Activated naive CD4-positive, alpha-beta T cell treated with Interleukin-2 at 50 U/mL for 16 hours (primary cell): ENCODE measurements at regions not wholly inside any gene's neighbourhood (a gene's known extent, or its start where the extent isn't known, plus 50 kb on each side); places are given as distances from the start of the nearest gene placed in this dataset.
A peak's percentile ranks its signal among the peaks of the same experiment; 100 is the strongest.

Source experiments
- DNase-seq: peaks from one replicate; pipeline ENCODE4 v3.0.0-alpha.2; 2020

GRCh38 chr13:109644069-109644750 is 142.2 kb downstream of the IRS2 start:
- no peak for DNase-seq

- DNase-seq = no peak
Observed at GRCh38 chr13:109642358-109642757, 144.0 kb downstream of the IRS2 start.

GRCh38 chr13:109636736-109637135 is 149.6 kb downstream of the IRS2 start:
- DNase-seq = no peak

- no peak for DNase-seq
Observed at GRCh38 chr13:109631069-109631468, 155.3 kb downstream of the IRS2 start.

- DNase-seq = no peak
Observed at GRCh38 chr13:109630271-109630670, 156.1 kb downstream of the IRS2 start.

- no peak for DNase-seq
Observed at GRCh38 chr13:109629737-109630136, 156.6 kb downstream of the IRS2 start.

GRCh38 chr13:109628251-109628699 is 158.1 kb downstream of the IRS2 start:
- DNase-seq = no peak

GRCh38 chr13:109627649-109628048 is 158.7 kb downstream of the IRS2 start:
- no peak for DNase-seq

GRCh38 chr13:109626386-109627171 is 159.8 kb downstream of the IRS2 start:
- DNase-seq = no peak

- no peak for DNase-seq
Observed at GRCh38 chr13:109625156-109625555, 161.2 kb downstream of the IRS2 start.

GRCh38 chr13:109622006-109622405 is 164.4 kb downstream of the IRS2 start:
- no peak for DNase-seq

GRCh38 chr13:109615721-109616420 is 170.5 kb downstream of the IRS2 start:
- DNase-seq = no peak

GRCh38 chr13:109611912-109612691 is 174.3 kb downstream of the IRS2 start:
- DNase-seq = no peak

- DNase-seq = peak; percentile 14
Observed at GRCh38 chr13:109610517-109610916, 175.9 kb downstream of the IRS2 start.

GRCh38 chr13:109608503-109608902 is 177.9 kb downstream of the IRS2 start:
- no peak for DNase-seq

GRCh38 chr13:109608059-109608458 is 178.3 kb downstream of the IRS2 start:
- DNase-seq = no peak

GRCh38 chr13:109606520-109606919 is 179.9 kb downstream of the IRS2 start:
- no peak for DNase-seq

GRCh38 chr13:109605846-109606245 is 180.5 kb downstream of the IRS2 start:
- DNase-seq = no peak

- DNase-seq = no peak
Observed at GRCh38 chr13:109604894-109605293, 181.5 kb downstream of the IRS2 start.

- DNase-seq = no peak
Observed at GRCh38 chr13:109602356-109602755, 184.0 kb downstream of the IRS2 start.

GRCh38 chr13:109599901-109600657 is 186.3 kb downstream of the IRS2 start:
- DNase-seq = no peak

- no peak for DNase-seq
Observed at GRCh38 chr13:109595471-109595870, 190.9 kb downstream of the IRS2 start.
